Gastrocnemius medialis (tissue), 4 donors: ENCODE measurements at regions not wholly inside any gene's neighbourhood (a gene's known extent, or its start where the extent isn't known, plus 50 kb on each side); places are given as distances from the start of the nearest gene placed in this dataset.

Experiments used
- CTCF ChIP-seq, 5 experiments: fragments of 450-650 bp in 3 of 5; fragments of 200-600 bp in 2 of 5; sonication (generic) in 2 of 5; IDR thresholded peaks in 4 of 5; conservative IDR thresholded peaks in 1 of 5; 1 replicate in 4 of 5; 2 replicates in 1 of 5; pipeline ENCODE4 v1.5.1; 2016 to 2019; ENCODE audit warnings: antibody characterized with exemption in 5 of 5, mild to moderate bottlenecking in 3 of 5, moderate library complexity in 3 of 5
- POLR2A ChIP-seq, 2 donors: fragments of 450-650 bp; IDR thresholded peaks; one replicate each; pipeline ENCODE4 v1.6.1; 2017; ENCODE audit warnings: antibody characterized with exemption in 2 of 2, mild to moderate bottlenecking in 2 of 2, moderate library complexity in 2 of 2

- TF ChIP-seq POLR2A (IDR thresholded peaks at IDR 0.05): peak; percentile 50 to 60
- TF ChIP-seq CTCF (IDR thresholded peaks at IDR 0.05 in 4 of 5, conservative IDR thresholded peaks at IDR 0.05 in 1 of 5): no peak
Measured at GRCh38 chr9:13728917-13729811, 449.7 kb upstream of the MPDZ start.
